Neural cell (in vitro differentiated cells): ENCODE measurements at regions not wholly inside any gene's neighbourhood (a gene's known extent, or its start where the extent isn't known, plus 50 kb on each side); places are given as distances from the start of the nearest gene placed in this dataset.
"Not testable (repeated sequence)": the region's sequence is repeated elsewhere in the genome, so short reads cannot be mapped to it uniquely, and the experiment has no call there.

Experiments
- H2AFZ ChIP-seq: fragments of 200-600, 300-800 bp; sonication (generic), shearing (Covaris generic); 2 replicates; pipeline ENCODE4 v1.6.0; 2014; ENCODE audit warnings: low read depth, mild to moderate bottlenecking, antibody characterized with exemption, low read length, moderate library complexity
- H3F3A ChIP-seq: fragments of 200-600 bp; shearing (Covaris generic); 2 replicates; pipeline ENCODE4 v1.6.1; 2016; ENCODE audit warnings: mild to moderate bottlenecking, moderate library complexity, mixed read lengths, antibody characterized with exemption, low read length; ENCODE audit not compliant: insufficient read depth, poor library complexity, severe bottlenecking
- H3K27ac ChIP-seq: fragments of 200-600, 300-800 bp; sonication (generic), shearing (Covaris generic); 2 replicates; pipeline ENCODE4 v1.5.1; 2014; ENCODE audit warnings: mild to moderate bottlenecking, low read length, moderate library complexity
- H3K27me3 ChIP-seq: fragments of 300-800, 200-600 bp; sonication (generic), shearing (Covaris generic); 2 replicates; pipeline ENCODE4 v1.6.0; 2014; ENCODE audit warnings: mild to moderate bottlenecking, low read depth, low read length, moderate library complexity; ENCODE audit not compliant: insufficient read depth
- H3K36me3 ChIP-seq: fragments of 300-800, 200-600 bp; sonication (generic), shearing (Covaris generic); 2 replicates; pipeline ENCODE4 v1.5.1; 2014; ENCODE audit warnings: mild to moderate bottlenecking, antibody characterized with exemption, low read length, moderate library complexity; ENCODE audit not compliant: insufficient read depth
- H3K4me2 ChIP-seq: fragments of 300-800, 200-600 bp; sonication (generic), shearing (Covaris generic); 2 replicates; pipeline ENCODE4 v1.6.0; 2014; ENCODE audit warnings: mild to moderate bottlenecking, low read length
- H3K4me3 ChIP-seq: fragments of 300-800, 200-600 bp; sonication (generic), shearing (Covaris generic); 2 replicates; pipeline ENCODE4 v1.5.1; 2014; ENCODE audit warnings: mild to moderate bottlenecking, low read length, moderate library complexity
- H3K79me2 ChIP-seq: fragments of 200-600 bp; shearing (Covaris generic); replicated peaks from 2 replicates; pipeline ENCODE4 v1.6.0; 2014; ENCODE audit warnings: mild to moderate bottlenecking, low read length, moderate library complexity; ENCODE audit not compliant: insufficient read depth
- H3K9ac ChIP-seq: fragments of 300-800, 200-600 bp; sonication (generic), shearing (Covaris generic); 2 replicates; pipeline ENCODE4 v1.6.1; 2016; ENCODE audit warnings: mild to moderate bottlenecking, low read length, mixed read lengths
- H3K9me2 ChIP-seq: fragments of 200-600 bp; shearing (Covaris generic); 2 replicates; pipeline ENCODE4 v1.6.1; 2016; ENCODE audit warnings: mild to moderate bottlenecking, low read length, mixed read lengths; ENCODE audit not compliant: insufficient read depth
- H3K9me3 ChIP-seq: fragments of 200-600, 300-800 bp; sonication (generic), shearing (Covaris generic); 2 replicates; pipeline ENCODE4 v1.6.1; 2016; ENCODE audit warnings: mild to moderate bottlenecking, mixed run types, low read length, moderate library complexity, mixed read lengths
- H4K20me1 ChIP-seq: fragments of 200-600 bp; shearing (Covaris generic); 2 replicates; pipeline ENCODE4 v1.6.1; 2016; ENCODE audit warnings: mild to moderate bottlenecking, mixed run types; ENCODE audit not compliant: insufficient read depth
- CTCF ChIP-seq: fragments of 450-650 bp; IDR thresholded peaks from 2 replicates; pipeline ENCODE4 v1.5.1; 2014; ENCODE audit warnings: antibody characterized with exemption, mild to moderate bottlenecking, moderate library complexity; ENCODE audit not compliant: poor library complexity, severe bottlenecking
- EP300 ChIP-seq: fragments of 450-650 bp; conservative IDR thresholded peaks from 2 replicates; pipeline ENCODE4 v1.6.1; 2014; ENCODE audit warnings: antibody characterized with exemption, mild to moderate bottlenecking, moderate library complexity; ENCODE audit not compliant: poor library complexity, severe bottlenecking
- EZH2 ChIP-seq: fragments of 200-600, 300-800 bp; shearing (Covaris generic), sonication (generic); IDR thresholded peaks from 2 replicates; pipeline ENCODE4 v1.6.1; 2014; ENCODE audit warnings: antibody characterized with exemption, low read length, borderline replicate concordance, mild to moderate bottlenecking; ENCODE audit not compliant: insufficient read depth, poor library complexity, severe bottlenecking
- MXI1 ChIP-seq: fragments of 450-650 bp; conservative IDR thresholded peaks from 2 replicates; pipeline ENCODE4 v1.6.1; 2014; ENCODE audit warnings: antibody characterized with exemption, mild to moderate bottlenecking; ENCODE audit not compliant: poor library complexity, severe bottlenecking
- POLR2AphosphoS5 ChIP-seq: IDR thresholded peaks from 2 replicates; pipeline ENCODE4 v1.6.1; 2012
- RAD21 ChIP-seq: fragments of 450-650 bp; conservative IDR thresholded peaks from 2 replicates; pipeline ENCODE4 v1.6.1; 2014; ENCODE audit warnings: antibody characterized with exemption, mild to moderate bottlenecking, moderate library complexity
- REST ChIP-seq: IDR thresholded peaks from 2 replicates; pipeline ENCODE4 v1.6.1; 2012; ENCODE audit warnings: borderline replicate concordance
- SMC3 ChIP-seq: fragments of 450-650 bp; conservative IDR thresholded peaks from 2 replicates; pipeline ENCODE4 v1.6.1; 2014; ENCODE audit warnings: antibody characterized with exemption, mild to moderate bottlenecking, moderate library complexity; ENCODE audit not compliant: poor library complexity
- TAF1 ChIP-seq: IDR thresholded peaks from 2 replicates; pipeline ENCODE4 v1.6.1; 2012; ENCODE audit warnings: low read depth

GRCh38 chr16:26717826-26718225 is 348.9 kb upstream of the C16orf82 start:
- no peaks in the 10 kb centered on the region for H3K79me2 ChIP-seq
- peak overlapping the region; percentile 19 for H3K9ac ChIP-seq
- TF ChIP-seq MXI1 (no peak), SMC3 (no peak), REST (peak; percentile 58), EP300 (peak; percentile 85), CTCF (peak; percentile 7), EZH2 (no peak)
- H3K27me3 ChIP-seq: no peaks in the 10 kb centered on the region
- no peaks in the 10 kb centered on the region for H3F3A ChIP-seq
- H3K4me2 ChIP-seq: peak overlapping the region; percentile 37
- H3K9me2 ChIP-seq: no peaks in the 10 kb centered on the region
- no peak overlapping the region for H3K4me3 ChIP-seq
- no peaks in the 10 kb centered on the region for H4K20me1 ChIP-seq
- H3K9me3 ChIP-seq: no peaks in the 10 kb centered on the region
- H3K27ac ChIP-seq: peak overlapping the region; percentile 61
- peak overlapping the region; percentile 25 for H2AFZ ChIP-seq
- no peaks in the 10 kb centered on the region for H3K36me3 ChIP-seq

- Histone ChIP-seq H4K20me1 (no peaks in the 10 kb centered on the region), H3K9me3 (no peaks in the 10 kb centered on the region), H3K79me2 (no peaks in the 10 kb centered on the region), H3K9me2 (no peaks in the 10 kb centered on the region), H2AFZ (no peak overlapping the region), H3K36me3 (no peaks in the 10 kb centered on the region), H3K9ac (no peak overlapping the region), H3K27me3 (no peaks in the 10 kb centered on the region), H3K4me3 (no peak overlapping the region), H3K27ac (no peak overlapping the region), H3K4me2 (no peak overlapping the region), H3F3A (no peaks in the 10 kb centered on the region)
- TF ChIP-seq EP300: no peak
- no peak for TF ChIP-seq RAD21
- TF ChIP-seq MXI1: no peak
- no peak for TF ChIP-seq SMC3
- TF ChIP-seq EZH2: no peak
- TF ChIP-seq CTCF: no peak
- TF ChIP-seq REST: no peak
- no peak for TF ChIP-seq POLR2AphosphoS5
- no peak for TF ChIP-seq TAF1
Observed at GRCh38 chr16:26721290-26721689, 345.4 kb upstream of the C16orf82 start.

GRCh38 chr16:26721957-26722356 is 344.8 kb upstream of the C16orf82 start:
- H3K27ac ChIP-seq: not testable (repeated sequence)

More at GRCh38 chr16:26721957-26722356, 344.8 kb upstream of the C16orf82 start:
- H3K9ac ChIP-seq, H3K4me3 ChIP-seq, H3K9me3 ChIP-seq, H3K27me3 ChIP-seq, H3K36me3 ChIP-seq, H4K20me1 ChIP-seq, H3F3A ChIP-seq, H3K9me2 ChIP-seq, H2AFZ ChIP-seq, H3K79me2 ChIP-seq, H3K4me2 ChIP-seq: not testable (repeated sequence)
